ENCODE measurements at regions not wholly inside any gene's neighbourhood (a gene's known extent, or its start where the extent isn't known, plus 50 kb on each side); places are given as distances from the start of the nearest gene placed in this dataset.

DNA sequence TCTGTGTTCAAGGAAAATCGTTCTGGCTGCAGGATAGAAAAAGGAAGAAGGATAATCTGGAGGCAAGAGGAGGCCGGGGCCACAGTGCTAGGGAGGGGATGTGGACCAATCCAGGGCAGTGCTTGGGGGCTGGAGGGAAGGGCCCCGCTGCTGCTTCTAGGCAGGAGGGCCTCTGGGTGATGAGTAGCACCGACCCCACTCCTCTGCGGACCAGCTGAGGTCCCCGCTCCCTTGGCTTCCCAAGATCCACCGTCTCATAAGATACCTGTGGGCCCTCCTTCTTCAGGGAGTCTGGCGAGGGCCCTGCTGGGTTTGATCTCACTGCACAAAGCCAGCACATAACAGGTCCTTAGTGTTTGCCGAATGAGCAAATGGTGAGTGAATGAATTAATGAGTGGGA lies 93.5 kb upstream of the MVB12B start:
- H2BK15ac ChIP-seq (ENCODE audit: low read depth, poor library complexity, severe bottlenecking): no peak overlapping the region
- H3K4me3 ChIP-seq (ENCODE audit: insufficient read depth in 1 of 2, low read depth in 1 of 2, low read length in 2 of 2): no peak overlapping the region
- H3K18ac ChIP-seq (ENCODE audit: low read depth in 1 of 2, low read length in 2 of 2): no peak overlapping the region
- H2AFZ ChIP-seq (ENCODE audit: low read depth, low read length): no peak overlapping the region
- H3K14ac ChIP-seq (ENCODE audit: low read length in 2 of 2): no peak overlapping the region
- H2AK5ac ChIP-seq (ENCODE audit: low read length, severe bottlenecking): no peak overlapping the region
- no peak overlapping the region for H2BK120ac ChIP-seq (ENCODE audit: low read depth, low read length)
- H4K91ac ChIP-seq (ENCODE audit: low read length): no peak overlapping the region
- no peak overlapping the region for H4K8ac ChIP-seq (ENCODE audit: low read length)
- no peak overlapping the region for H2BK5ac ChIP-seq (ENCODE audit: low read depth, low read length, poor library complexity, severe bottlenecking)
- no peak overlapping the region for H3K4me2 ChIP-seq (ENCODE audit: low read length, poor library complexity, severe bottlenecking)
- H3K9ac ChIP-seq (ENCODE audit: low read length): no peak overlapping the region
- peaks cover 27 to 48% of the 10 kb centered on the region in 2 experiments for H3K27me3 ChIP-seq (ENCODE audit: control insufficient read depth in 1 of 2, insufficient read depth in 1 of 2, low read length in 2 of 2)
- H3K36me3 ChIP-seq (ENCODE audit: control insufficient read depth in 1 of 2, insufficient read depth in 2 of 2, low read depth in 1 of 2, low read length in 2 of 2): no peaks in the 10 kb centered on the region
- no peak overlapping the region for H3K23ac ChIP-seq (ENCODE audit: low read length in 2 of 2)
- H2BK12ac ChIP-seq (ENCODE audit: low read length in 2 of 2): no peak overlapping the region
- no peak overlapping the region for H3K4ac ChIP-seq (ENCODE audit: low read depth in 1 of 2, low read length in 2 of 2)
- no peaks in the 10 kb centered on the region for H3K4me1 ChIP-seq (ENCODE audit: control insufficient read depth, insufficient read depth, low read depth, low read length)
- no peak overlapping the region for H3K27ac ChIP-seq (ENCODE audit: low read length, poor library complexity, severe bottlenecking)
- H3K9me3 ChIP-seq (ENCODE audit: control insufficient read depth, low read length): peaks cover 4% of the 10 kb centered on the region
- DNase-seq: no peak
- 91% methylated on average over 9 of the region's 9 CpGs for WGBS
- H3K79me1 ChIP-seq (replicated peaks; ENCODE audit: low read length, poor library complexity, severe bottlenecking): no peaks in the 10 kb centered on the region

DNA sequence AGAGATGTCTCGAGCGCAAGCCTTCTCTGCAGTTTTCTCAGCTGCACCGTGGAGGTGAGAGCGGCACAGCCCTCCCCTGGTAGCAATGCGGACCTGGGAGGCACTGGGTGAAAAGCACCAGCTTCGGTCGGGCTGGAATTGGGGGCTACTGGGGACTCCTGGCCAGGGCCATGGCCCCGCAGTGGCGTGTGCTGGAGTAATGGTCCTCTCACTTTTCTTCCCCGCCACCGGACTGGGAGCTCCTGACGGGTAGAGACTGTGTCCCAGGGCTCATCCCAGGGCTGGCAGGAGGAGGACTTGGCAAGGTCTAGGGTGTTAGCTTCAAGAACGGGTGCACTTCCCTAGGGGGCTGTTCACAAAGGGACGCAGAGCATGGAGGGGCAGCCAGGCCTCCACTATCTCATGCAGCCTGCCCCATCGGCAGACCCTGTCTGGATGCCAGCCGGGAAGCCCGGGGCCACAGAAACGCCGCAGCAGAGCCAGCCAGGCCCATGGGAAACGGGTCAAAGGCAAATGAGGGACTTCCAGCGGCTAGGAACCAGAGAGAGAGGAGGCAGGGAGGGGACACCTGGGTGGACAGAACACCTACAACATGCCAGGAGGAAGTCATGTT lies 92.6 kb upstream of the MVB12B start:
- Histone ChIP-seq H3K36me3 (ENCODE audit: control insufficient read depth in 1 of 2, insufficient read depth in 2 of 2, low read depth in 1 of 2, low read length in 2 of 2) (no peaks in the 10 kb centered on the region), H4K8ac (ENCODE audit: low read length) (no peak overlapping the region), H2BK12ac (ENCODE audit: low read length in 2 of 2) (no peak overlapping the region), H3K4me2 (ENCODE audit: low read length, poor library complexity, severe bottlenecking) (no peak overlapping the region), H2AFZ (ENCODE audit: low read depth, low read length) (no peak overlapping the region), H2AK5ac (ENCODE audit: low read length, severe bottlenecking) (no peak overlapping the region), H3K18ac (ENCODE audit: low read depth in 1 of 2, low read length in 2 of 2) (no peak overlapping the region), H3K23ac (ENCODE audit: low read length in 2 of 2) (no peak overlapping the region), H3K4me1 (ENCODE audit: control insufficient read depth, insufficient read depth, low read depth, low read length) (no peaks in the 10 kb centered on the region), H2BK120ac (ENCODE audit: low read depth, low read length) (no peak overlapping the region), H2BK5ac (ENCODE audit: low read depth, low read length, poor library complexity, severe bottlenecking) (no peak overlapping the region), H3K4ac (ENCODE audit: low read depth in 1 of 2, low read length in 2 of 2) (no peak overlapping the region), H4K91ac (ENCODE audit: low read length) (no peak overlapping the region), H3K4me3 (ENCODE audit: insufficient read depth in 1 of 2, low read depth in 1 of 2, low read length in 2 of 2) (no peak overlapping the region), H3K27ac (ENCODE audit: low read length, poor library complexity, severe bottlenecking) (no peak overlapping the region), H3K9me3 (ENCODE audit: control insufficient read depth, low read length) (peaks cover 8% of the 10 kb centered on the region), H3K14ac (ENCODE audit: low read length in 2 of 2) (no peak overlapping the region), H2BK15ac (ENCODE audit: low read depth, poor library complexity, severe bottlenecking) (no peak overlapping the region), H3K27me3 (ENCODE audit: control insufficient read depth in 1 of 2, insufficient read depth in 1 of 2, low read length in 2 of 2) (peaks cover 27 to 41% of the 10 kb centered on the region in 2 experiments), H3K79me1 (replicated peaks; ENCODE audit: low read length, poor library complexity, severe bottlenecking) (no peaks in the 10 kb centered on the region), H3K9ac (ENCODE audit: low read length) (no peak overlapping the region)
- no peak for DNase-seq
- 93% methylated on average over 20 of the region's 21 CpGs for WGBS

DNA sequence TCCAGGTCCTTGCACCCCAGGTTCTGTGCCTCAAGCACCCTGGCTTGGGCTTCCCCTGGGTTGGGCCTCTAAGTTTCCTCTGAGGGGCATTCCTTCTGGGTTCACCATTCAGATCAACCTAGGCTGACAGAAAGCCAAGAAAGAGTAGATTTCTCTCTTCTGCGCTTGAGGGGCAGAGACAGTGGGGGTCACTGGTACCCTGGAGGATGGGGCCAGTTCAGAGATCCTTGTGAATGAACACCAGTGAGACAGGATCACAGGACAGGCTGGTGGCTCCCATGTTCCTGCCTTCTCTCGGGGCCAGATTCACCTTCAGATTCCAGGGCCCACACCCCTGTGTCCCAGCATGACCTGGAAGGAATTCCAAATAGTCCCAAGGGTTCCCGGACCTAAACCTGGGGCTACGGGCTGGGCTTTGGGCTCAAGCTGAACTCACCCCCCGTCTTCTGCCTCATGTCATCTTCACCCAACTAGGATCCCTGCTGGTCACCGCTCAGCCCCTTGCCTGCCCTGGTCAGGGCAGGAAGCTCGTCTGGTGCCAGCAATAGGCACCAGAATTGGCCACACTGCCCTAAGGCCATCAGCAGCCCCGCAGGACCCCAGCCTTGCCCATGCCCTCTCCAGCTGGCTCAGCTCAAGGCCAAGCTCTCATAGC lies 91.8 kb upstream of the MVB12B start:
- H3K23ac ChIP-seq (ENCODE audit: low read length in 2 of 2): no peak overlapping the region
- no peak overlapping the region for H2AFZ ChIP-seq (ENCODE audit: low read depth, low read length)
- H3K4me3 ChIP-seq (ENCODE audit: insufficient read depth in 1 of 2, low read depth in 1 of 2, low read length in 2 of 2): no peak overlapping the region
- H2BK15ac ChIP-seq (ENCODE audit: low read depth, poor library complexity, severe bottlenecking): no peak overlapping the region
- DNase-seq: no peak
- H3K9ac ChIP-seq (ENCODE audit: low read length): no peak overlapping the region
- H3K4ac ChIP-seq (ENCODE audit: low read depth in 1 of 2, low read length in 2 of 2): no peak overlapping the region
- H3K27me3 ChIP-seq (ENCODE audit: control insufficient read depth in 1 of 2, insufficient read depth in 1 of 2, low read length in 2 of 2): peaks cover 23 to 36% of the 10 kb centered on the region in 2 experiments
- no peaks in the 10 kb centered on the region for H3K79me1 ChIP-seq (replicated peaks; ENCODE audit: low read length, poor library complexity, severe bottlenecking)
- H2BK12ac ChIP-seq (ENCODE audit: low read length in 2 of 2): no peak overlapping the region
- H3K4me1 ChIP-seq (ENCODE audit: control insufficient read depth, insufficient read depth, low read depth, low read length): no peaks in the 10 kb centered on the region
- H3K27ac ChIP-seq (ENCODE audit: low read length, poor library complexity, severe bottlenecking): no peak overlapping the region
- H3K4me2 ChIP-seq (ENCODE audit: low read length, poor library complexity, severe bottlenecking): no peak overlapping the region
- H3K36me3 ChIP-seq (ENCODE audit: control insufficient read depth in 1 of 2, insufficient read depth in 2 of 2, low read depth in 1 of 2, low read length in 2 of 2): no peaks in the 10 kb centered on the region
- no peak overlapping the region for H4K91ac ChIP-seq (ENCODE audit: low read length)
- H2BK5ac ChIP-seq (ENCODE audit: low read depth, low read length, poor library complexity, severe bottlenecking): no peak overlapping the region
- no peak overlapping the region for H4K8ac ChIP-seq (ENCODE audit: low read length)
- 89% methylated on average over 8 of the region's 8 CpGs for WGBS
- no peak overlapping the region for H2BK120ac ChIP-seq (ENCODE audit: low read depth, low read length)
- H3K9me3 ChIP-seq (ENCODE audit: control insufficient read depth, low read length): peaks cover 8% of the 10 kb centered on the region
- no peak overlapping the region for H3K14ac ChIP-seq (ENCODE audit: low read length in 2 of 2)
- no peak overlapping the region for H3K18ac ChIP-seq (ENCODE audit: low read depth in 1 of 2, low read length in 2 of 2)
- H2AK5ac ChIP-seq (ENCODE audit: low read length, severe bottlenecking): no peak overlapping the region

DNA sequence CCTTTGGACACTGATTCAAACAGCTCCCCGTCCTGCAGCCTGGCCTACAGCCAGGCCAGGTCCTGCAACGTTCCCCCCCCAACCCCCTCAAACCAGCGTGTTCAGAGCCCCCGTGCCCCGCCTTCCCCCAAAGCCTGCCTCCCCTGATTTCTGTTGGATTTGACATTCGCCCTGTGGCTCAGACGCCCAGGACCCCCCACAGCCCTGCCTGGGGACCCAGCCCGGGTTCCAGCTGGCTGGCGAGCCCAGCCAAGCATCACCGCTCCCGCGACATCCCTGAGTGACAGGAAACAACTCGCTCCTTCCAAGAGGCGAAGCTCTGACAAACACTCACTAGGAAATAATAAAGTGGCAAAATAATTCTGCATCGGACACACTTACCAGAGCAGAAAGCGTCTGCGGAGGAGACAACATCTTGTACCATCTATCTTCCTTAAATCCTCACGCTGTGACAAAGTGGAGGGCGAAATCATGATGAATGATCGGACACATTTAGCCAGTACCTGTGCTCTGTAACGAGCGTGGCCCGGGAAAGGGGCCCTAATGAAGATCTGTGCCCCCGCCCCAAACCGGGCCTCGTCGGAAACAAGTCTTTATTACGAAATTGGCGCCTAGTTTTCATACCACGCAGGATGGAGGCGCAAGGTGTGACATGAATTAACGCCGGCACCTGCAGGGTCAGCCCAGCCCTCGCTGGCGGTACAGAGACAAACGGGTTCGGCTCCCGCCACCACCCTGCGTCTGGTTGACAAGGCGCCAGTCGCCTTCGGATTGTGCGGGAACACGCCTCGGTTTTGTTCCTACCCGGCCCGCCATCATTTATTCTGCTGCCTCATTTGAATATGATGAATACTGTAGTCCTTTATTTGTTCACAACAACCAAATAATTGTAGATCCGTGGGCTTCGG lies 91.0 kb upstream of the MVB12B start:
- peaks cover 15 to 29% of the 10 kb centered on the region in 2 experiments for H3K27me3 ChIP-seq (ENCODE audit: control insufficient read depth in 1 of 2, insufficient read depth in 1 of 2, low read length in 2 of 2)
- H2BK5ac ChIP-seq (ENCODE audit: low read depth, low read length, poor library complexity, severe bottlenecking): no peak overlapping the region
- H3K23ac ChIP-seq (ENCODE audit: low read length in 2 of 2): no peak overlapping the region
- no peak overlapping the region for H3K4ac ChIP-seq (ENCODE audit: low read depth in 1 of 2, low read length in 2 of 2)
- H3K4me2 ChIP-seq (ENCODE audit: low read length, poor library complexity, severe bottlenecking): no peak overlapping the region
- peaks cover 9% of the 10 kb centered on the region for H3K9me3 ChIP-seq (ENCODE audit: control insufficient read depth, low read length)
- no peak overlapping the region for H3K18ac ChIP-seq (ENCODE audit: low read depth in 1 of 2, low read length in 2 of 2)
- H3K27ac ChIP-seq (ENCODE audit: low read length, poor library complexity, severe bottlenecking): no peak overlapping the region
- no peak overlapping the region for H4K91ac ChIP-seq (ENCODE audit: low read length)
- no peak overlapping the region for H3K4me3 ChIP-seq (ENCODE audit: insufficient read depth in 1 of 2, low read depth in 1 of 2, low read length in 2 of 2)
- no peaks in the 10 kb centered on the region for H3K79me1 ChIP-seq (replicated peaks; ENCODE audit: low read length, poor library complexity, severe bottlenecking)
- no peaks in the 10 kb centered on the region for H3K4me1 ChIP-seq (ENCODE audit: control insufficient read depth, insufficient read depth, low read depth, low read length)
- no peak overlapping the region for H2AFZ ChIP-seq (ENCODE audit: low read depth, low read length)
- no peak overlapping the region for H2BK15ac ChIP-seq (ENCODE audit: low read depth, poor library complexity, severe bottlenecking)
- H3K36me3 ChIP-seq (ENCODE audit: control insufficient read depth in 1 of 2, insufficient read depth in 2 of 2, low read depth in 1 of 2, low read length in 2 of 2): no peaks in the 10 kb centered on the region
- H2AK5ac ChIP-seq (ENCODE audit: low read length, severe bottlenecking): no peak overlapping the region
- no peak overlapping the region for H2BK12ac ChIP-seq (ENCODE audit: low read length in 2 of 2)
- H2BK120ac ChIP-seq (ENCODE audit: low read depth, low read length): no peak overlapping the region
- 91% methylated on average over 47 of the region's 49 CpGs for WGBS
- no peak for DNase-seq
- H4K8ac ChIP-seq (ENCODE audit: low read length): no peak overlapping the region
- no peak overlapping the region for H3K14ac ChIP-seq (ENCODE audit: low read length in 2 of 2)
- H3K9ac ChIP-seq (ENCODE audit: low read length): no peak overlapping the region

All from mesenchymal stem cell (in vitro differentiated cells and primary cell).